ENCODE measurements at regions not wholly inside any gene's neighbourhood (a gene's known extent, or its start where the extent isn't known, plus 50 kb on each side); places are given as distances from the start of the nearest gene placed in this dataset.

DNA sequence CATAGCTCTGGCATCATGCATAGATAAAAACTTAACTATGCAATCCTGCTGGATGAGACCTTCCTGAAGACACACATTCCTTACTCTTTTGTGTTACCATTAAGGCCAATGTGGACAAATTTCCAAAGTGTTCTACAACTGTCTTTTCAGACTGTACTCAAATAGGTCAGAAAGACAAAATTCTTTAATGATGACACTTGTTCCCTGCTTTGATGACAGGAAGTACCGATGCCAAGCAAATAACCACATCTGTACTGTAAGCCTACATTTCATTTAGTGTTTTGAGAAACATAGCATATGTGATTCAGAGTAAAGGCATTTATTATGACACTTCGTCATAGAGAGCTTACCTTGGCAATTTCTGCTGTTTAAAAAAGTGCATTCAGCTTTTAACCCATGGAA lies 55.0 kb downstream of the PMAIP1 start:
- TF ChIP-seq CTCF (conservative IDR thresholded peaks at IDR 0.05) (no peak), ZFX (IDR thresholded peaks at IDR 0.05) (no peak)

Measured in C4-2B (cell line).